SK-N-SH (cell line): ENCODE measurements at regions not wholly inside any gene's neighbourhood (a gene's known extent, or its start where the extent isn't known, plus 50 kb on each side); places are given as distances from the start of the nearest gene placed in this dataset.

Experiments used
- CHD2 ChIP-seq: fragments of 150-350 bp; IDR thresholded peaks from 2 replicates; pipeline ENCODE4 v1.6.1; 2018; ENCODE audit warnings: low read length; ENCODE audit not compliant: partially characterized antibody
- CTCF ChIP-seq: fragments of 200-600 bp; sonication (generic); IDR thresholded peaks from 2 replicates; pipeline ENCODE4 v1.6.1; 2017; ENCODE audit warnings: antibody characterized with exemption, mild to moderate bottlenecking, moderate library complexity
- GABPA ChIP-seq: IDR thresholded peaks from 2 replicates; pipeline ENCODE4 v1.4.0; 2012; ENCODE audit warnings: low read depth, mild to moderate bottlenecking
- MAX ChIP-seq: IDR thresholded peaks from 2 replicates; pipeline ENCODE4 v1.4.0; 2012; ENCODE audit warnings: low read depth
- MXI1 ChIP-seq: IDR thresholded peaks from 2 replicates; pipeline ENCODE4 v1.6.1; 2012; ENCODE audit warnings: mild to moderate bottlenecking, low read depth, low read length, improper control_type of control experiment
- NFIC ChIP-seq: IDR thresholded peaks from 2 replicates; pipeline ENCODE4 v1.4.0; 2012; ENCODE audit warnings: borderline replicate concordance
- PBX3 ChIP-seq: IDR thresholded peaks from 2 replicates; pipeline ENCODE4; 2012
- POLR2AphosphoS5 ChIP-seq: IDR thresholded peaks from 2 replicates; pipeline ENCODE4 v1.6.1; 2012; ENCODE audit warnings: low read depth, low read length
- RAD21 ChIP-seq: IDR thresholded peaks from 2 replicates; pipeline ENCODE4 v1.6.1; 2012; ENCODE audit warnings: mild to moderate bottlenecking, low read length
- RCOR1 ChIP-seq: fragments of 150-350 bp; IDR thresholded peaks from 2 replicates; pipeline ENCODE4 v1.6.1; 2017; ENCODE audit warnings: antibody characterized with exemption, low read length
- REST ChIP-seq: IDR thresholded peaks from 2 replicates; pipeline ENCODE4 v1.6.1; 2012; ENCODE audit warnings: mild to moderate bottlenecking, low read depth, low read length, moderate library complexity
- USF2 ChIP-seq: fragments of 150-350 bp; IDR thresholded peaks from 2 replicates; pipeline ENCODE4 v1.6.1; 2017; ENCODE audit warnings: antibody characterized with exemption, low read length, low read depth, borderline replicate concordance

GRCh38 chr6:74588094-74588832 is 617.6 kb downstream of the COL12A1 start:
- no peak for TF ChIP-seq RCOR1
- no peak for TF ChIP-seq CTCF
- TF ChIP-seq POLR2AphosphoS5 = no peak
- no peak for TF ChIP-seq RAD21
- TF ChIP-seq PBX3 = no peak
- no peak for TF ChIP-seq USF2
- no peak for TF ChIP-seq NFIC
- no peak for TF ChIP-seq MXI1
- no peak for TF ChIP-seq MAX
- TF ChIP-seq CHD2 = no peak
- no peak for TF ChIP-seq REST
- no peak for TF ChIP-seq GABPA
